Tongue (tissue), 1 donor: ENCODE measurements at regions not wholly inside any gene's neighbourhood (a gene's known extent, or its start where the extent isn't known, plus 50 kb on each side); places are given as distances from the start of the nearest gene placed in this dataset.

ENCODE experiments used
- DNase-seq: peaks from one replicate; pipeline ENCODE4 v3.0.0-alpha.2; 2015

DNA sequence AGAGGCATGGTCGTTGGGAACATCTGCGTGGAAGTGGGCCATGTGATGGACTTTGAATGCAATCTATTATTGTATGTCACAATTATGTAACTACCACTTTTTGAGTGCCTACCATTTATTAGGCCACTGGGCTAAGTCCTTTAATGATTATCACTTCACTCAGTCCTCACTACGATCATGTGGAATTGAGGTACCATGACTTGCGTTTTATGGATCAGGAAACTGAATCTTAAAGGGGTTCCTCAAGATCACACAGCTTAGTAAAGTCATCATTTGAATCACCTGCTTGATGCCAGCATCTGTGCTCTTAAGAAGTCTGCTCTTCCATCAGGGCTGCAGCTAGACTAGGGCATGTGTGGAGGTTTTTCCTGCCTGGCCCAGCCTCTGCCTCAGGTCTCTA is 136.7 kb downstream of the DAD1 start:
- no peak for DNase-seq

DNA sequence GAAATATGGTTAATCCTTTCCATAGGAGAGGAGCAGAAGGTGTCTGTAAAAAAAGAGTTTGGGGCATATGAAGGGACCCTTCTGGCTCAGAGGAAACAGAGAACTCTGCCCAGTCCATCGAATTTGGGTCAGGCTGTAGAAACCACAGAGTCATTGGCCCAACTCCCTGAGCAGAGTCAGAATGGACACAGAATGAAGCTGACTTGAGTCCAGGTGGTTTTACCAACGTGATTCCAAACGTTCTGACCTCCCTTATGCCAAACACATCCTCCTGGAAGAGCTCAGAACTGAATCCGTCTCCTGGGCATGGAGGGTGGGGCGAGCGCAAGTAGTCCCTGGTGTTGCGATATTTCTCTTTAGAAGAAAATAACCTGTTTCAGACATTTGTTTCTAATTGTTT is 138.8 kb downstream of the DAD1 start:
- DNase-seq: no peak

DNA sequence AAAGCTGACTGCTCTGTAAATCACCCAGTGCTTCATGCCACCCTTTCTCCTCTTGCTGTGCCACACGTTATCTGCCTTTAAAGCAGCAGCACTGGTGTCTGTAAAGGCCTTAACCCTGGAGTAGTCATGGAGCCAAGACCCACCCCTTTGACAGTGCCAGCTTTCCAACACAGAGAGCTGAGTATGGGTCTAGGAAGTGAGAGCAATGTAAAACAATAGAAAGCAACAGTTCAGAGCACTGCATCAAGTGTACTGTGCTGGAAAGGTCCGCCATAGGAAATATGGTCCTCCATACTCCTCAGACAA is 139.5 kb downstream of the DAD1 start:
- no peak for DNase-seq

DNA sequence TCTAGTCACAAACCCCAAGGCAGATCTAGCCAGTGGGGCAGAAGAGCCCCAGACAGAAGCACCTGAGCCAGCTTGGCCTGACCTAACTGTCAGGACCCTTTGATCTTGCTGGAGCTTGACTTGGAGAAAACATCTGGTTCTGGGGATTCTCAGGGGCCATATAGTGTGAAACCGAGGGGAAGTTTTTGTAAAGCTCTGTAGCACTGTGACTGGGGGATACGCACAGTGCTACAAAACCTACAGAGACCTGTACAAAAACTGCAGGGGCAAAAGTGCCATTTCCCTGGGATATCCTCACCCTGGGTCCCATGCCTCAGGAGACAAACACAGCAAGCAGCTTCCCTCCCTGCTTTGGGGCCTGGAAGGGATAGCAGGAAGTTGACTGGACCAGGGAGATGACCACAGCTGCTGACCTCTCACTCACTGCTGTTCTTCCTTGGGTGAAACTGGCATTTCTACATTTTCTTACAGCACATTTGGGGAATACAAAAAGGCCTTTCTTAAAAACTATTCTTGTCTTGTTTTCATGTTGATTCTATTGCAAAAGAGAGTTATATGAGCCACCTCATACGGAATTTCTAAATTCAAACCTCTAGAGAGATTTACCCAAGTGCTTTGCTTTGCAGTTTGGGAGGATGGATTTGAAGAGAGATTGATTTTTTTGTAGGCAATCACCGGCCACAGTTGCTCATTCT is 140.0 kb downstream of the DAD1 start:
- no peak for DNase-seq

DNA sequence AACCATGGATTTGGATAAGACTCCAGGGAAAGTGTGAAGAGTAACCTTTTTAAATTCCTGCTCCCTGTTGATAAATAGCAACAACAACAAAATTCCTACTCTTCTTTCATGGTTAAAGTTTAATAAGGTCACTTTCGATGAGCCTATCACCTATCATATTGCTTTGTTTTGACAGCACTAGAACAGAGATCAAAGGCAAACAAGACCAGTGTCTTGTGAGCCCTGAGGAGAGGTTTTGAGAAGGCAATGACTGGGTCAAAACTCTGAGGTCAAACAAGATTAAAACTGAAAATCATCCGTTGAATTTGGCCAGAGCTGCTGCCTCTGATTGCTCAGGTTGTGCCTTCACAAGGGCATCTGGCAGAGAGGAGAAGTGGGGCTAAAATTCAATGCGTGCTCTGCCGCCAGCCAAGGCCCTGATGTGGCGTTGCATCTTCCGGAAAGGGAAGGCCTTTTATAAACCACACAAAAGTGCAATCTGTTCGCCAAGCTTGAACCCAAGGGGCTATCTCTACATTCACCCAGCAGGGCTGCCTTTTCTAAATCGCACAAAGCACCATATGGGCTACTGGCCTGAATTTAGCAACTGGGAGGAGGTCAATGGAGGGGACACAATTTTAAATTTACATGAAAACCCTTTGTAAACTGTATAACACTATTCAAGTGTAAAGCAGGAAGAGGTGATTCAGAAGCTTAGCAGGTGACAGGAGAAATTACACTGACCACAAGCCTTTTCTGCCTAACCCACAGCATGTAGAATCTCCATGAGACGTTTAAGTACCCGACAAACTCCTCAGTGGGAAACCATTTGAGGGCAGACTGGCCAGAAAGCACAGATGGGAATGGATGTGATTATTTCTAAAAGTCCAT is 140.8 kb downstream of the DAD1 start:
- no peak for DNase-seq

DNA sequence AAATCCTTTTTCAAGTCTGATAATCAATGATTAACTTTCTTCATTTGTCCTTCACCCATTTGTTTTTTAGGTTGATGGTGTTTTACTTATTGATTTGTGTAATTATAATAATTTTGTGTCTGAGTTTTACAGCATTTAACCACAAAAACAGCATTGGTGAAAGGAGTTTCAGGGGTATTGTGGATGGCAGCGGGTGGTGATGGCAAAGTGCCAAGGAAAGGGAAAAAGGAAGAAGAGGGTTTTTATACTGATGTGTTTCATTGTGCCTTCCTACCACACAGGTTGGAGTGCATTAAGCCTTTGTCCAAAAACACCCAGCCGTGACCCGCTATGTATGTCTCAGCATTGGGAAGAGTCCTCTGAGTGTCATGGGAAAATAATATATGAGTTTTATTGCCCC is 150.3 kb downstream of the DAD1 start:
- DNase-seq: no peak

DNA sequence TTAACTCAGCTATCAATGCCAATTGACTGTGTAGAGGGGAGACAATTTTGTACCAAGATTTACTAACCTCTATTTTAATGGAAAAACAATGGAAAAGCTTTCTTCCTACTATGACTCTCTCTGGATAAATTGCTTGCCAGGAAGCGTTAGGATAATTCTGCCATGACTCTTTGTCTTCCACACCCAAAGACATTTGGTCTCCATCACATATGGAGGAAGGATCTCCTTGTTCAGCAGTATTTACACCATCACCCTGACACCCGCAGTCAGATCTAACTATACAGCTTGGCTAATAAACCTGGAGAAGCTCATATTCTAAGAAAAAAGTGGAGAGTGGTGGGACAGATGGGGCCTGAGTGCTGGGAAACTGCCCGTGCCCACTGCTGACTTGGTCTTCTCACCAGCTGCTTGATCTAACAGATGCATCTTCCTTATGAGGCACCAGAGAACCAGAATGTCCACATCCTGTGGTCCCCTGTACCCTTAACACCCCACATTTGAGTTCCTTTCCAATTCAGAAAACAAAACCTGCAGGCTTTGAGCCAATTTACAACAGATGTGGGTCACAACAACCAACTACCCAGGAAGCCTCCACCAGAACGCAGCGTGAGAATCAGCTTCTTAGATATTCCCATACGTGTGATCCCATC is 154.0 kb downstream of the DAD1 start:
- DNase-seq: peak; percentile 20

DNA sequence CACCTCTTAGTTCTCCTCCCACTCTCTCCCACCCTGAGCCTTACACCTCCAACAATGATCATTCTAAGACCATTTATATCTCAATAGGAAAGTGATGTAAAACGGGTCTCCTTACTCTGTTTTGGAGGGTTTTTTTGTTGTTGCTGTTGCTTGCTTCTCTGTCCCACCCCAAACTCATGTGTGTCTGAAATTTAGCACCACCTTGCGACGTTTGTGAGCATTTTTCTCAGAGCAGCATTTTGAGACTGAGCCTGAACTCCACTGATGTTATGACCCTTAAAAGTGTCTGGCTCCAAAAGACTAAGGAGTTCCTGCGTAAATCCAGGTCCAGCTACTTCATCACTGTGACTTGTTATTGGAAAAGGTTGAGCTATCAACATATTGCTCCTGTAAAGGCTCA is 155.0 kb downstream of the DAD1 start:
- DNase-seq: no peak

DNA sequence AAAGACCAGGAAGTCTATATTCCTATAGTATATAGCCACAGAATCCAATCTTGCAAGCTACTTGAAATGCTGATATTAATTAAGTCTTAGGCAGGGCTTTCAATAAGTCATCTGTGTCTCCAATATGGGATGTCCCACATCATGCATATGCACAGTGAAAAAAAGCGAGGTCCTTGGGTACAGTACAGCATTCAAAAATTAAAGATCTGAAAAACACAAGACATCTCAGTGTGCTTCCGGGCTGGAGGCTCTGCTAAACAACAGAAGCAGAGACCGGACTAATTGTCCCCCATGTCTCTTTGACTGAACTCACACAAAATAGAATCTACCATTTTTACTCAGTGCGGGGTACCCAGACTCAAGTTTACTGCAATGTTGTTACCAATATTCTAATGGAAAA is 156.0 kb downstream of the DAD1 start:
- peak; percentile 24 for DNase-seq

DNA sequence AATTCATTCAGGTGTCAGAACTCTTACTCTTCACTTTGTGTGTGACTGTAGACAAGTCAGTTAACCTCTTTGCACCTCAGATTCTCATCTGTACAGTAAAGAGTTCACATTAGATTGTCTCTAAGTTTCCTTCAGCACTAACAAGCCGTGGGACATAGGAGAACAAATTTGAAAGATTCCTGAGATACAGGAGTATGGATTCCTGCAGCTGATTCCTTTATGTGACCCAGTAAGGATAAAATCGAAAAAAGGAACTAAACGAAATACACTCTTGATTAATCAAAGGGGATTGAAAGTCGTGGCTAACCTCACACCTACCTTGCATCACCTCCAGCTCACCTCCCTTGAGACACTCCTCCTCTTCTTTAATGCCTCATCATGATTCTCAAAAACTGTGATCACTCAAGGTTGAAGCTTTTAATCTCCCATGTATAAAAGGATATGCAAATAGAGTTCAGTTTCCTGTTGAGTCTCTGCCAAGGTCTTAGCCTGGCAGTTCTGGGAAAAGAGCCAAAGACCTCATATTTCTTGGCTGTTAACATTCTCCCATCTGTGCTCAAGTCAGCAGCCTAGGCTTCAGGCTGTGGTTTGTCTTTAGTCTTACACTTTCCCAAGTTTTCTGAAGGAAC is 156.6 kb downstream of the DAD1 start:
- peak; percentile 95 for DNase-seq

DNA sequence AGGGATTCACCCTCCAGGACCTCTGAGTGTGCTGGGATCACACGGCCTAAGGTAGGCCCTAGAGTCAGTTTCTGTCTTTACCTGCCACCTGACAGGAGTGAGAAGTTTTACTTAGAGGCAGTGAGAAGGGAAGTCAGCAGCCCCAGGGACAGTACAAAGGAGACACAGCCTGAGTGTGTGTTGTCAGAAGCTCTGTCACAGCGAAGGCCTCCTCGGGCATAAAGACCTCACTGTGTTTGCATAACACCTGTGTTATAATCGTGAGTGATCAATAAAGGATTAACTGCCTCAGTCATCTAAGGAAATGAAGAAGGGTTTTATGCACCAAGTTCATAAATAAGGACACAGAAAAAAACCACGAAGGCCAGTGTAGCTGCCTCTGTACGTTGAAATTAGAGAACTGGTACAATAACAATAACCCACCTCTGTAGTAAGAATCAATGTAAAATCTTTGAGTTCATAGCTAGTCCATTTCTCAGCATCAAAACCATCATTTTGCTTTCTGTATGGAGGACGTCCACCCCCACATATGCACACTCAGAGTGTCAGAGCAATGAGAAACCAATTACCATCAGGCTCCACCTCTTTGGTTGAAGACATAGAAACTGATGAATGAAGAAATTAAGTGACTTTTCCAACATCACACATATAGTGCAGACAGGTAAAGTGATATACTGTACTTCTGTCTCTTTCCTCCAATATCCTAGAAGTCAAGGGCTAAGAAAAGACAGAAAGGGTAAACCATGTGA is 159.3 kb downstream of the DAD1 start:
- DNase-seq: no peak

DNA sequence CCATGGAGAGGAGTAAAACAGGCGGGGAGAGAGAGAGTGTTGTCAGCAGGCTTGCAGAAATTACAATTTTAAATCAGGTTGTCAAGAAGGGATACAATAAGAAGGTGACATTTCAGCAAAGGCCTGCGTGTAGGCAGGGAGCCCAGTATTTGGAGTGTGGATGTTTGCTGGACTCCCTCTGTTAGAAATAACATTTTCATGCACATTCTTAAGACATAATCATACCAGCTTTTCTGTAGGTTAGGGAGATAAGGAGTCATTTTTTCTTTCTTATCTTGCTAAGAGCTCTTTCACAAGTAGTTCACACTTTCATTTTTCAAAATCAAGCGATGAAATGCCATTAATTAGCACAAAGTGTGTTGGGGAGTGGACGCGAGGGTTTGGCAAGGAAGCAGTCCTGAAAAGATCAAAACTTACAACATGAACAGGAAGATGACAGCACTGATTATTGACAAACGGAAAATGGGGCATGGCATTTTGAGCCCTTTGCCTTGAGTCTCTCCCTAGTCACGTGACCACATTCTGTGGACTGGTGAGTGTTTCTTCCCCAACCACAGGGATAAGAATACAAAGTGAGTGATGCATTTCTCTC is 160.2 kb downstream of the DAD1 start:
- no peak for DNase-seq

DNA sequence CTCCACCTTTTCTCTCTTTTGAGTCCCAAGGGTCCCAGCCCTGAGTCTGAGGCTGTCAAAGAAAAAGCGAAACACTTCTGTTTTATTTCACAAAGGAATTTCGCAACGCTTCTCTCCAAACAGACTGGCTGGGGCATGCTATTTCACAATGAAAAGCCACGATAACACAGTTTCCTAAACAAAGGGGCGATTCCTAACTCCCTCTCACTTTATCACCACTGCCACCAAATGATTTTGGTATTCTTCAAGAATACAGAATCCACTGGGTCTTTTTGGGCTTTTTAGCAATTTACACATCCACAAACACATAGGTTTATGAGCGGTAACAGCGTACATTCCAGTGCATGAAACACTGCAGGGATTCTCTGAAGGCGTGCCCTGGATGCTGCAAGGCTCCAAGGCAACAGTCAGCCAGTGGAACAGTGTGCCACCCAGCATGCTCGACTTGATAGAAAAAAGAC is 161.2 kb downstream of the DAD1 start:
- DNase-seq: peak; percentile 57

DNA sequence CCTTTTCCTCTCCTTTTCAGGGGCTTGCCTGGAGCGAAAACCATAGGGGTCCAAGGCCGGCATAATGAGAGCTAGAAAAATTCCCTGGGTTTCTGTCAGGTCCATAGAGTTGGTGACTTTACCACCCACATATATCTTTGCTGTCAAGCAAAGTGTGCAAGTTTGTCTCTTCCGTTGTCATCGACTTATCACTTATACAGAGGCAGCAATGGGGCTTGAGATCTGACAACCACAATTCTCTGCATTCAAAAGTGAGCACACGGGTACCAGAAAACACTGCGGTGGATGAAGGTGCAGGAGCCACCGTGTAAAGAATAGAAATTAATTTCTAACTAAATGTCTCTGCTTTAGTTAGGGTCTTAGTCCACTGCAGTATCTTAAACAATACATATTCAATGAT is 162.3 kb downstream of the DAD1 start:
- no peak for DNase-seq

DNA sequence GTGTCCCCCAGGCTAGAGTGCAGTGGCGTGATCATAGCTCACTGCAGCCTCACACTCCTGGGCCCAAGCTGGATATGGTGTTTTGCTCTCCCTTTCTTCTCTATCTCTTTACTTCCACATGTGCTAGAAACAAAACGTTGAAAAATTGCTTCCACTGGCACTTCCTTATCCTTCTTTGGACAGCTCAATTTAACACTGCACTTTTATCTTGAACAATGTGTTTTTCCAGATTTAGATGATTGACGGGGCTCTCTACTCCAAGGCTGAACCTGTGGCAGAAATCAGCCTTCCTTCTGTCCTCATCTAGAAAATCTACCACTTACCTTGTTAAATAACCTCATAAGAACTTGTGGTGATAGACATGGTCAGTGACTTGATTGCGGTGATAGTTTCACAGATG is 165.1 kb downstream of the DAD1 start:
- no peak for DNase-seq

DNA sequence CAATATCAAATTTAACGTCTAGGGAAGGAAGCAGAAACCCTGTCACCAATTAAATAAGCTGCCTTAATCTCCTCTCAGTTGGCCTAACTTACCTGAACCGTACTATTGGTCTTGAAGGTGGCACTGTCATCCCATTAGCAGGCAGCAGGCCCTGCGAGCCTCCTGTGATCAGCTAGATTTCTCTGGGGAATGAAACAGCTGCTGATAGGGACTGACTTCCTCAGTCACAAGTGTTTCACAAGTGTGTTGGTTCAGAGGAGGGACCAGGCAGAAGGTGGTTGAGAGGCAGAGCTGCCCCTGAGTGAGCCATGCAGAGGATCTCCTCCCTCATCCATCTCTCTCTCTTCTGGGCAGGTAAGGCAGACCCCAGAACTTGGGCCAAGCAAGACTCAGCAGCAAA is 166.8 kb downstream of the DAD1 start:
- no peak for DNase-seq

DNA sequence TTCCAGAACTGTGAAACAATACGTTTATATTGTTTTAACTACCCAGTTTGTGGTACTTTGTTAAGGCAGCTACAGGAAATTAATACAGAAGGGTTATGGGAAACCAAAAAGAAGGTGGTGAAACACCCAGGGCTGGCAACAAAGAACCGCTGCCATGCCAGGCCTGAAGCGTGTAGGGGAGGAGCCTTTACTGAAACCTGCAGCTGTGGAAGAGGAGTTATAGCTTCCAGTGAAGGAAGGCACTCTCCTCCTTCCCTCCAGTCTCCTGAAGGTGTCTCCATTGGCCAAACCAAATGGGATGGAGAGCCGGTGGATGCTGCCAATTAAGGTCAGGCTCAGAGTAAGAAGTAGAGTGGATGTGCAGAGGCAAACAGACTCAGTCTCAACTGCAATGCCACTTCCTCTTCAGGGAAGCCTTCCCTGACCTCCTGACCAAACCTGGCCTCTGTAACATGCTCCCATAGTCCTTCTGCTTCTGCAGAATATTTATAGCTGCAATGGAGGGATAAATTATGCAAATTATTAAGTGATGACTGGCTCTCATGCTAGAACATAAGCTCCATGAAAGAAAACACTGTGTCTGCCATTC is 168.3 kb downstream of the DAD1 start:
- DNase-seq: no peak

DNA sequence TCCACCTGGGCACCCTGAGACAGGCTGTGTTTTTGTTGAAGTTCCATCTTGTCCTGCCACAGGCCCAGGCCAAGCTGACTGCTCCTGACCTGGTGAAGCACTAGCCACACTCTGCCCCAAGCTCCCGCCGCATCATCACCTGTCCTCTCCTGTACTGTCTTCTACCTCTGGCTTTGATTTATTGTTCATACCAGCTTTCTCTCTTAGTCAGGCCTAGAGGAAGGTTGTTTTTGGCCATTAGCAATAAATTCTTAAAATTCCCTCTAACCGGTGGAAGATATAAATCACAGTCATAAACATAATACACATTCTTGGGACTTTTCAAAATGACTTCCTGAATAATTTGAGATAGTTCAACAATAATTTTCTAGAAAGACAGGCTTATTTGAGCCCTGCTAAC is 169.4 kb downstream of the DAD1 start:
- no peak for DNase-seq

DNA sequence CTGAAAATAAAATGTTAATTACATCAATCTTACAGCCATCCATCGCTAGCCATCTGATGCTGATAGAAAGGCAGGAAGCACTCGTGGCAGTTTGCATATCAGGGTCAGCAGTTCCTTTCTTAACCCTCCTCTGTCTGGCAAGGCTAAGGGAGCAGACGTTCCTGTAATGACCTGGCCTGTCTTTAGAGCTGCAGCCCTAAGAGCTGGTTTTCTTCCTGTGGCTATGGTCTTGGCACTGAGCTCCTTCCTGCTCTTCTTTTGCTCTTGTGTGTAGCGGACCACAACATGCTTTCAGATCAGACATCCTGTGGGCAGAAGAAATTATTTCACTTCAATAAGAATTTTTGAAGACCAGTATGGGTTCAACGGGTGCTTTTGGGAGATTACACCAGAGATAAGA is 170.4 kb downstream of the DAD1 start:
- no peak for DNase-seq

DNA sequence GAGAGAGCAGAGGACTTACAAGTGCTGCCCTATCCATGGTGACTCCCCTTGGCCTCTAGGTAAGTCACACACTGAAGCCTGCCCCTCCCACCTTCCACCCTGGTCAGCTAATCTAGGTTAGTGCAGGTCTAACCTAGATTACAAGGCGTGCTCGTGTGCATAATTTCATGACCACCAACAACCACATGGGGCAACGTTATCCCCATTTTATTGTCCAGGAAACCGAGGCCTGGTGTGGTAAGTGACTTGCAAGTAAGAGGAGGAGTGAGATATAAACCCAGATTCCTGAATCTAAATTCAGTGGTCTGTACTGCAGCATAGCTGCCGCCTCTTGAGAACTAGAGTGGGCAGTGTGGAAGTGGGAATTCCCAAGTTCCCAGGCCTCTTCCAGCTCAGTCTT is 171.1 kb downstream of the DAD1 start:
- DNase-seq: no peak

DNA sequence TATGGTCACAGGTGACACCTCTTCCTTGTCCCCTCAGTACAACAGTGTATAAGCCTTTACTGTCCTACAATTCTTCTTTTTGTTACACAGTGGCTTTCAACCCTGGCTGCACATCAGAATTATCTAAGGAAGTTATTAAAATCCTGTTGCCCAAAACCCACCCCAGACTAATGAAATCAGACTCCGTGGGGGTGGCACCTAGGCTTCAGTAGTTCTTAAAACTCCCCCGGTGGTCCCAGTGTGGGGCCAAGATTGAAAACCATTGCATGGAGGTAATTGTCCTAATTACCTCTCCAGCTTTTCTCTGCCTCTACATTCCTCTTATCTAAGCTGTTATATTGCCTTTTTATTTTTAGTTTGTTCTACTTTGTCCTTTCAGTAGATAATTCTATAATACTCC is 172.8 kb downstream of the DAD1 start:
- DNase-seq: no peak

DNA sequence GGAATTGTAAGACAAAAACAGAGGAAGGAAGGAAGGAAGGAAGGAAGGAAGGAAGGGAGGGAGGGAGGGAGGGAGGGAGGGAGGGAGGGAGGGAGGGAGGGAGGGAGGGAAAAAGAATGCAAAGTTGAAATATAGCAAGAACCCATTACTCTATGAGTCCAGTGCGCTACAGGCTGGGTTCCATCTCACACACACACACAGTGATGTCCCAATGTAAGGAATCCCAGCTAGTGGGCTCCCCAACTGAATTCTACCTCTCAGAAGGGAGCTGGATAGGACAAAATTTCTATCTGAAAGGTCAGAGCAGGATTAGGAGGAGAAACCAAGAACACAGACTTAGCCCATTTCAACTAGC is 173.4 kb downstream of the DAD1 start:
- DNase-seq: no peak
